GM19455 (cell line): ENCODE measurements at regions not wholly inside any gene's neighbourhood (a gene's known extent, or its start where the extent isn't known, plus 50 kb on each side); places are given as distances from the start of the nearest gene placed in this dataset.

Experiments used
- ATAC-seq: cut with Tn5 transposase; IDR thresholded peaks from one replicate; pipeline ENCODE4 v1.9.1; 2021; ENCODE audit not compliant: unreplicated experiment

- ATAC-seq: no peak
Measured at GRCh38 chr16:73504591-73505575, 457.0 kb upstream of the ZFHX3 start.

- ATAC-seq: no peak
Measured at GRCh38 chr16:73503093-73503492, 455.2 kb upstream of the ZFHX3 start.

DNA sequence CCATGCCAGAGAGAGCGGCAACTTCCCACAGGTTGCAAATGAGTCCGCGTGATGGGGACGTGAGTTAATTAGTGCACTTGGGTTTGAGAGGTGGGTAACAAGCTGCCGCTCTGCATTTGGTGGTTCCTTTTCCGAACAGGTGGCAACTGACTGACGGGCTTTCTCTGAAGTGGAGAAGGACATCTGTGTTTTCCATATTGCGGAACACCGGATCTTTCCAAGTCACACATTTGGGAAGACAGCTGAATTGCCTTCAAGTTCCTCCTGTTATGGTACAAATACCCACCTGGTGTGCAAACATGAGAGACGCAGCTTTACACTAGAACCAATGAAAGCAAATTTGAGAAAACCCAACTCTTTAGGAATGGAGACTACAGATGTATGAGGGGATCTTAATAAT lies 451.3 kb upstream of the ZFHX3 start:
- no peak for ATAC-seq

GRCh38 chr16:73485880-73486279 lies 438.0 kb upstream of the ZFHX3 start:
- ATAC-seq: no peak

- no peak for ATAC-seq
Measured at GRCh38 chr16:73483934-73484711, 436.2 kb upstream of the ZFHX3 start.

DNA sequence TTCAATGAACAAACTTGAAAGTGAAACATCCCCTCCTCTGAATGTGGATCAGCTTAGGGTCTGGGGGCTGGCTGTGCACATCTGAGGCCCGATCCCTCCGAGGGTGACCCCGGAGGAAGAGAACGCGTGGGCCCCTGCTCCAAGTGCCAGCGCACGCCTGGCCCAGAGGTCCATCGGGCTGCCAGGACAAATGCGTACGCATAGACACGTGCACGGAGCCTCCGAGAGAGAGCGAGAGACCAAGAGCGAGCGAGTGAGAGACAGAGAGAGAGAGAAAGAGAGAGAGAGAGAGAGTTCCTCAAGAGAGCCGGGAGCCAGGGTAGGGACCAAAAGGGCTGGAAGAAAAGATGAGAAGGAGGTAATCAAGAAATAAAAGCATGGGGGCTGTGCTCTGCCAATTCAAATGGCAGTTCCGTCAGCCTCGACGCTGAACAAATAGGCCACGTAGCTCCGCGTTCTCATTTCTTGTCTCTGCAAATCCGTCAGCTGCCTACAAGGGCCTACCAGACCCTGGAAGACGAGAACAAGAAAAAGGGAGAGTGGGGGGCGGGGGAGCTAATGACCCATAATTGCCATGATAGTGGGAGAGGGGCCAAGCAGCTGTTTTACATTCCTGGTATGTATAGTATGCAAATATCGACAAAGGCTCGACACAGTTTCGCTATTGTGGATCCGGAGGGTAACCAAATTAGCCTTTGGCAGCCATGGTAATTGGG lies 435.3 kb upstream of the ZFHX3 start:
- no peak for ATAC-seq

GRCh38 chr16:73482310-73482709 lies 434.4 kb upstream of the ZFHX3 start:
- ATAC-seq: no peak

- no peak for ATAC-seq
Measured at GRCh38 chr16:73480381-73480780, 432.5 kb upstream of the ZFHX3 start.

- no peak for ATAC-seq
Measured at GRCh38 chr16:73473713-73474112, 425.8 kb upstream of the ZFHX3 start.

DNA sequence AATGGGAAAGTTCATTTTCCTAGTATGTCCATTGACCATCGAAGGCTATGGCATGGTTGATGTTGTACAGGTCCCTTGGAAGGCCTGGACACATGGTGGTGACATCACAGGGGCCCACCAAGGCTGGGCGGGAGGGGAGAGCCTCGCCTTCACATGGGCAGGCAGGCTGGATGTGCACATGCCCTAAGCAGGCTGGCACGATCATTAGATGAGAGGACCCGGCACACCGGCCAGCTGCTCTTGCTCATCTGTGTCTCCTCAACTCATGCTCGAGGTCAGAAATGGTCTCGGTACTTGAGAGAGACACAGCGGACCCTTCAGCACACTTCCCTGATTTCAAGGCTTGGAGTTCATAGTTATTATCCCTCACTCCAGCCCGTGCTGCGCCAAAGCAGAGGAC lies 416.9 kb upstream of the ZFHX3 start:
- no peak for ATAC-seq

- no peak for ATAC-seq
Measured at GRCh38 chr16:73459586-73459985, 411.7 kb upstream of the ZFHX3 start.

GRCh38 chr16:73457851-73458250 lies 409.9 kb upstream of the ZFHX3 start:
- ATAC-seq: no peak

GRCh38 chr16:73448970-73449369 lies 401.0 kb upstream of the ZFHX3 start:
- ATAC-seq: no peak

GRCh38 chr16:73447846-73448245 lies 399.9 kb upstream of the ZFHX3 start:
- ATAC-seq: no peak

DNA sequence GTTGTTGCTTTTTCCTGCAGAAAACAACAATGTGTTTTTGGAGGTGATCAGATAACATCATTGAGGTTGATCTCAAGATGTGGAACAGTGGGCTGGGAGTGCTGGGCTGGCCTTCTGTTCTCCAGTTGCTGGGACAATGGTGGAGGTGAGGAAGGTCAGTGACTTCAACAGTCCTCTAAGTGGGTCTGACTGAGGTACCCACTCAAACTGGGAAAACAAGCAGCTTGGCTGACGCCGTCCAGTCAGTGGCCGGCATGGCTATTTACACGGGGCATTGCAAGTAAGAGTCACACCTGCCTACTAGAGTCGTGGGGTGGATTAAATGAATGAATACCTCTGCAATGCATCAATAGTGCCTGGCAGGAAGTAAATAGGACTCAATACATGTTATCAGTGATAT lies 386.7 kb upstream of the ZFHX3 start:
- ATAC-seq: no peak

DNA sequence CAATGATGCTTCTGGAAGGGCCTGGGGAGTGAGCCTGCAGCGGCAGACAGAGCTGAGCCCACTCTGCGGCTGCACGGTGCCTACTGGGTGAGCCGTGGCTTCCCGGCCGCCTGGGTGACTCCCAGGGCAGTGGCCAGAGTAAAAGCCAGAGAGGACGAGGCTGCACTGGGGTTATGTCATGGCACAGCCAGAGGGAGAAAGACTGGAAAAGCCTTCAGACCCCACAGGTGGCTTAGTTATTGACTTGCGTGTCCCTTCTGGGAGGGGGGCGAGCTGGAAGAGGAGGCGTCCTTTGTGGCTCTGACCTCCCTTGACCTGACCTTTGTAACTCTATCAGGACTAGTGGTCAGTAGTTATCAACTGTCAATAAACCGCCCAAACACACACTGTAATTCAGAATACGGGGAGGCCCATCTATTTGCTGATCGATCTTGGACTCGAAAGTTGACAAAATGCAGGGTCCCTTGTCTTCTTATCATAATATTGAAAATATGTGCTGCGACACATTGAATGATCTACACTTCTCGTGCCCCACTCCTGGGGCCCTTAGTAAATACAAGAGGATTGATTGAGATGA lies 385.9 kb upstream of the ZFHX3 start:
- no peak for ATAC-seq

- no peak for ATAC-seq
Measured at GRCh38 chr16:73432850-73433730, 385.2 kb upstream of the ZFHX3 start.

GRCh38 chr16:73430138-73430537 lies 382.2 kb upstream of the ZFHX3 start:
- no peak for ATAC-seq

- no peak for ATAC-seq
Measured at GRCh38 chr16:73428121-73428520, 380.2 kb upstream of the ZFHX3 start.

GRCh38 chr16:73427164-73427563 lies 379.2 kb upstream of the ZFHX3 start:
- no peak for ATAC-seq
